ENCODE measurements at regions not wholly inside any gene's neighbourhood (a gene's known extent, or its start where the extent isn't known, plus 50 kb on each side); places are given as distances from the start of the nearest gene placed in this dataset.

GRCh38 chr15:47292638-47293190, 424.6 kb upstream of the SEMA6D start:
- TF ChIP-seq CTCF (IDR thresholded peaks at IDR 0.05) (no peak), POLR2A (IDR thresholded peaks at IDR 0.05) (no peak)

All from uterus (tissue), 2 donors.